A549 (cell line): ENCODE measurements at regions not wholly inside any gene's neighbourhood (a gene's known extent, or its start where the extent isn't known, plus 50 kb on each side); places are given as distances from the start of the nearest gene placed in this dataset.

Source experiments
- ATAC-seq, 2 experiments: fragments of 200-7000 bp in 1 of 2; fragments of >200 bp in 1 of 2; cut with Nextera tagmentation in 1 of 2; cut with Tn5 transposase in 1 of 2; 3 replicates each; pipeline versions ENCODE4 v1.8.0 to v1.9.1; 2018 to 2020; ENCODE audit warnings: mild to moderate bottlenecking in 1 of 2, moderate library complexity in 1 of 2
- CTCF ChIA-PET: fragments of 300-600 bp; sonication (Branson Sonifier 250); formaldehyde crosslinking; extraction: SDS; loops from one replicate; lab custom pipeline; 2021; ENCODE audit warnings: antibody characterized with exemption, inconsistent platforms; lab: Yijun Ruan, JAX
- POLR2A ChIA-PET: fragments of 350-600 bp; formaldehyde crosslinking; extraction: SDS; loops from one replicate; lab custom pipeline; 2021; ENCODE audit warnings: antibody characterized with exemption, inconsistent platforms; lab: Yijun Ruan, JAX
- DNase-seq, 2 experiments: peaks; one replicate each; pipeline versions ENCODE4 v3.0.0 to v3.0.0-alpha.2; 2011 to 2016; ENCODE audit warnings: low read depth in 1 of 2, low spot score in 1 of 2
- FAIRE-seq: peaks from 2 replicates; lab custom pipeline; 2011; peaks lifted over from hg19 to GRCh38; lab: Jason Lieb, UNC
- H3K27ac ChIP-seq, 2 experiments: fragments of >200 bp; sonication (Bioruptor Twin); formaldehyde crosslinking; 3 replicates each; pipeline ENCODE4 v1.5.1; 2016 to 2017
- H3K4me1 ChIP-seq: fragments of >200 bp; sonication (Bioruptor Twin); formaldehyde crosslinking; 3 replicates; pipeline ENCODE4 v1.6.1; 2016
- H3K4me2 ChIP-seq: fragments of >200 bp; sonication (Bioruptor Twin); formaldehyde crosslinking; 3 replicates; pipeline ENCODE4 v1.6.1; 2016
- H3K4me3 ChIP-seq: fragments of >200 bp; sonication (Bioruptor Twin); formaldehyde crosslinking; 3 replicates; pipeline ENCODE4 v1.5.1; 2016
- H3K9me3 ChIP-seq: fragments of >200 bp; sonication (Bioruptor Twin); formaldehyde crosslinking; 3 replicates; pipeline ENCODE4 v1.6.1; 2016
- BHLHE40 ChIP-seq: IDR thresholded peaks from 2 replicates; pipeline ENCODE4 v1.6.1; 2012; ENCODE audit warnings: low read depth, low read length, inconsistent platforms
- CEBPB ChIP-seq, 2 experiments: fragments of >200 bp in 1 of 2; sonication (Bioruptor Twin) in 1 of 2; formaldehyde crosslinking in 1 of 2; IDR thresholded peaks; 2 replicates each; pipeline ENCODE4 v1.6.1; 2012 to 2016
- CTCF ChIP-seq: fragments of >200 bp; sonication (Bioruptor Twin); formaldehyde crosslinking; IDR thresholded peaks from 3 replicates; pipeline ENCODE4 v1.5.1; 2016
- E2F6 ChIP-seq: IDR thresholded peaks from 2 replicates; pipeline ENCODE4 v1.6.1; 2012; ENCODE audit warnings: low read depth, borderline replicate concordance
- ELK1 ChIP-seq: fragments of 150-350 bp; IDR thresholded peaks from 2 replicates; pipeline ENCODE4 v1.6.1; 2014; ENCODE audit warnings: low read depth, mild to moderate bottlenecking, low read length
- HMGXB4 ChIP-seq: fragments of 250-450 bp; sonication (Bioruptor Pico); IDR thresholded peaks from 2 replicates; pipeline ENCODE4 v1.5.0; 2021; ENCODE audit warnings: mild to moderate bottlenecking, moderate library complexity, borderline replicate concordance
- JUN ChIP-seq, 2 experiments: fragments of >200 bp; sonication (Bioruptor Twin); formaldehyde crosslinking; IDR thresholded peaks; 2 replicates in 1 of 2; 3 replicates in 1 of 2; pipeline ENCODE4 v1.6.1; 2016 to 2017
- MAZ ChIP-seq: fragments of 150-350 bp; IDR thresholded peaks from 2 replicates; pipeline ENCODE4 v1.6.1; 2014; ENCODE audit warnings: antibody characterized with exemption, low read depth, low read length, borderline replicate concordance
- NFE2L2 ChIP-seq: fragments of 150-350 bp; conservative IDR thresholded peaks from 2 replicates; pipeline ENCODE4 v1.6.1; 2014; ENCODE audit warnings: low read length
- NPAS2 ChIP-seq: fragments of 250-450 bp; sonication (Bioruptor Pico); IDR thresholded peaks from 2 replicates; pipeline ENCODE4 v1.8.0; 2022; ENCODE audit warnings: mild to moderate bottlenecking, moderate library complexity, borderline replicate concordance
- PBX3 ChIP-seq: IDR thresholded peaks from 2 replicates; pipeline ENCODE4 v1.6.1; 2012
- POLR2A ChIP-seq: IDR thresholded peaks from 2 replicates; pipeline ENCODE4 v1.6.1; 2012; ENCODE audit warnings: mild to moderate bottlenecking, low read length
- RFX5 ChIP-seq: fragments of 450-650 bp; IDR thresholded peaks from 2 replicates; pipeline ENCODE4 v1.7.1; 2014; ENCODE audit warnings: antibody characterized with exemption, mild to moderate bottlenecking, moderate library complexity
- SREBF2 ChIP-seq: fragments of 450-650 bp; IDR thresholded peaks from 2 replicates; pipeline ENCODE4 v1.6.1; 2014; ENCODE audit warnings: mild to moderate bottlenecking, moderate library complexity
- TFCP2L1 ChIP-seq: fragments of 250-450 bp; sonication (Bioruptor Pico); IDR thresholded peaks from 2 replicates; pipeline ENCODE4 v1.5.0; 2021; ENCODE audit warnings: mild to moderate bottlenecking
- TP53 ChIP-seq: fragments of 250-450 bp; sonication (Bioruptor Pico); IDR thresholded peaks from 2 replicates; pipeline ENCODE4 v1.5.0; 2021; ENCODE audit warnings: mild to moderate bottlenecking, moderate library complexity
- WGBS: methylation state at CpG from one replicate; pipeline ENCODE4 v1.1.6; 2017; ENCODE audit errors: missing lambda C conversion rate; 5-methylcytosine and 5-hydroxymethylcytosine counted together

GRCh38 chr3:170712336-170712735 is 126.5 kb upstream of the SLC7A14 start:
- POLR2A ChIA-PET, result no interaction called here
- FAIRE-seq, result no peak
- ATAC-seq, result no peak
- H3K27ac ChIP-seq, result no peak overlapping the region
- CTCF ChIA-PET, result interaction anchor here (0.6 kb wide), 1 partner anchor 159 kb away, joined by 3 read pairs; no protein-coding TSS in a partner anchor
- no peaks in the 10 kb centered on the region for H3K4me1 ChIP-seq
- WGBS, result 67% methylated on average over 1 of the region's 1 CpG
- no peak for DNase-seq
- H3K9me3 ChIP-seq, result peaks cover 11% of the 10 kb centered on the region
- H3K4me2 ChIP-seq, result no peak overlapping the region
- H3K4me3 ChIP-seq, result no peak overlapping the region
- TF ChIP-seq HMGXB4 (CRISPR knock-in tag) (no peak), CEBPB (IDR thresholded peaks at IDR 0.05) (no peak), NPAS2 (CRISPR knock-in tag) (no peak), PBX3 (no peak), CTCF (no peak)

GRCh38 chr3:170711786-170712185 is 125.9 kb upstream of the SLC7A14 start:
- Histone ChIP-seq H3K4me3 (no peak overlapping the region), H3K27ac (no peak overlapping the region), H3K9me3 (peaks cover 11% of the 10 kb centered on the region)
- POLR2A ChIA-PET, result no interaction called here
- no peak for FAIRE-seq
- no peak for ATAC-seq
- no peak for TF ChIP-seq TFCP2L1
- TF ChIP-seq SREBF2, result no peak
- TF ChIP-seq NFE2L2, result no peak
- TF ChIP-seq RFX5, result no peak
- no peak for TF ChIP-seq E2F6
- TF ChIP-seq TP53, result no peak
- TF ChIP-seq POLR2A, result no peak
- no peak for TF ChIP-seq ELK1
- TF ChIP-seq BHLHE40, result no peak
- no peak for TF ChIP-seq MAZ
- TF ChIP-seq, all 56 proteins: peak for 0
- CTCF ChIA-PET, result no interaction called here
- no peaks in the 10 kb centered on the region for H3K4me1 ChIP-seq
- DNase-seq, result no peak
- H3K4me2 ChIP-seq, result no peak overlapping the region

- 50% methylated on average over 1 of the region's 1 CpG for WGBS
- CTCF ChIA-PET, result interaction anchor here (1.2 kb wide), 1 partner anchor 51 kb away, joined by 4 read pairs; no protein-coding TSS in a partner anchor
- Histone ChIP-seq H3K4me1 (no peaks in the 10 kb centered on the region), H3K9me3 (peaks cover 11% of the 10 kb centered on the region), H3K4me2 (no peak overlapping the region), H3K27ac (no peak overlapping the region), H3K4me3 (no peak overlapping the region)
- POLR2A ChIA-PET, result no interaction called here
- ATAC-seq, result no peak
- TF ChIP-seq JUN (IDR thresholded peaks at IDR 0.05) (no peak), CEBPB (IDR thresholded peaks at IDR 0.05) (0 out of 4 replicates have a peak, but pooled peaks of 1 of the 2 experiments have one; percentile 19)
- no peak for FAIRE-seq
- DNase-seq, result no peak
These were observed 123.2 kb upstream of the SLC7A14 start for GRCh38 chr3:170709046-170709445.
